ENCODE measurements at regions not wholly inside any gene's neighbourhood (a gene's known extent, or its start where the extent isn't known, plus 50 kb on each side); places are given as distances from the start of the nearest gene placed in this dataset.

- Mint-ChIP-seq H3K27me3 (ENCODE audit: low read depth) (no peaks in the 10 kb centered on the region), H3K4me3 (ENCODE audit: unreplicated experiment) (no peak overlapping the region), H3K4me1 (ENCODE audit: low read depth) (peaks cover 18% of the 10 kb centered on the region), H3K9me3 (ENCODE audit: low read depth) (no peaks in the 10 kb centered on the region), H3K27ac (ENCODE audit: unreplicated experiment) (peak overlapping the region; percentile 80), H3K36me3 (ENCODE audit: low read depth) (no peaks in the 10 kb centered on the region)
- no peak for TF ChIP-seq CTCF (IDR thresholded peaks at IDR 0.05)
- no peak for DNase-seq (ENCODE audit: low spot score)
These were observed 175.6 kb upstream of the DAB1 start for GRCh38 chr1:57599236-57599994.

- no peak for DNase-seq (ENCODE audit: low spot score)
- H3K4me1 Mint-ChIP-seq (ENCODE audit: low read depth) = peaks cover 18% of the 10 kb centered on the region
- TF ChIP-seq CTCF (IDR thresholded peaks at IDR 0.05) = no peak
- no peaks in the 10 kb centered on the region for H3K9me3 Mint-ChIP-seq (ENCODE audit: low read depth)
- no peak overlapping the region for H3K4me3 Mint-ChIP-seq (ENCODE audit: unreplicated experiment)
- no peaks in the 10 kb centered on the region for H3K36me3 Mint-ChIP-seq (ENCODE audit: low read depth)
- H3K27me3 Mint-ChIP-seq (ENCODE audit: low read depth) = no peaks in the 10 kb centered on the region
- H3K27ac Mint-ChIP-seq (ENCODE audit: unreplicated experiment) = no peak overlapping the region
These were observed 173.2 kb upstream of the DAB1 start for GRCh38 chr1:57597036-57597435.

- Mint-ChIP-seq H3K27me3 (ENCODE audit: low read depth) (no peaks in the 10 kb centered on the region), H3K4me3 (ENCODE audit: unreplicated experiment) (no peak overlapping the region), H3K9me3 (ENCODE audit: low read depth) (no peaks in the 10 kb centered on the region)
These were observed 170.1 kb upstream of the DAB1 start for GRCh38 chr1:57594002-57594401.

GRCh38 chr1:57591842-57592241 lies 168.0 kb upstream of the DAB1 start:
- TF ChIP-seq CTCF (IDR thresholded peaks at IDR 0.05) = no peak
- H3K4me1 Mint-ChIP-seq (ENCODE audit: low read depth) = no peaks in the 10 kb centered on the region
- H3K27me3 Mint-ChIP-seq (ENCODE audit: low read depth) = peaks cover 2% of the 10 kb centered on the region
- no peak overlapping the region for H3K4me3 Mint-ChIP-seq (ENCODE audit: unreplicated experiment)
- H3K36me3 Mint-ChIP-seq (ENCODE audit: low read depth) = no peaks in the 10 kb centered on the region
- no peak for DNase-seq (ENCODE audit: low spot score)
- H3K27ac Mint-ChIP-seq (ENCODE audit: unreplicated experiment) = no peak overlapping the region
- no peaks in the 10 kb centered on the region for H3K9me3 Mint-ChIP-seq (ENCODE audit: low read depth)

More at GRCh38 chr1:57594002-57594401, 170.1 kb upstream of the DAB1 start:
- Mint-ChIP-seq H3K4me1 (ENCODE audit: low read depth) (peaks cover 7% of the 10 kb centered on the region), H3K36me3 (ENCODE audit: low read depth) (no peaks in the 10 kb centered on the region), H3K27ac (ENCODE audit: unreplicated experiment) (no peak overlapping the region)
- TF ChIP-seq CTCF (IDR thresholded peaks at IDR 0.05) = no peak
- no peak for DNase-seq (ENCODE audit: low spot score)

GRCh38 chr1:57590978-57591377 lies 167.1 kb upstream of the DAB1 start:
- peaks cover 8% of the 10 kb centered on the region for H3K27me3 Mint-ChIP-seq (ENCODE audit: low read depth)
- H3K9me3 Mint-ChIP-seq (ENCODE audit: low read depth) = no peaks in the 10 kb centered on the region
- TF ChIP-seq CTCF (IDR thresholded peaks at IDR 0.05) = no peak
- no peaks in the 10 kb centered on the region for H3K36me3 Mint-ChIP-seq (ENCODE audit: low read depth)
- no peak overlapping the region for H3K4me3 Mint-ChIP-seq (ENCODE audit: unreplicated experiment)
- H3K27ac Mint-ChIP-seq (ENCODE audit: unreplicated experiment) = no peak overlapping the region
- no peaks in the 10 kb centered on the region for H3K4me1 Mint-ChIP-seq (ENCODE audit: low read depth)
- no peak for DNase-seq (ENCODE audit: low spot score)

All from chondrocyte (in vitro differentiated cells).